WTC11 (cell line): ENCODE measurements at regions not wholly inside any gene's neighbourhood (a gene's known extent, or its start where the extent isn't known, plus 50 kb on each side); places are given as distances from the start of the nearest gene placed in this dataset.

Experiments
- ATAC-seq: fragments of 200-7000 bp; cut with Tn5 transposase; 2 replicates; pipeline ENCODE4 v1.10.0; 2021; ENCODE audit warnings: mild to moderate bottlenecking, moderate library complexity
- CTCF ChIA-PET: fragments of 300-600 bp; sonication (Branson Sonifier 250); formaldehyde crosslinking; loops from one replicate; lab custom pipeline; 2021; ENCODE audit warnings: antibody characterized with exemption; lab: Charles Lee
- POLR2A ChIA-PET: fragments of 350-600 bp; sonication (Branson Sonifier 250); formaldehyde crosslinking; loops from one replicate; lab custom pipeline; 2021; ENCODE audit warnings: antibody characterized with exemption; lab: Charles Lee
- DNase-seq: peaks from one replicate; pipeline ENCODE4 v3.0.0; 2021; ENCODE audit warnings: low spot score
- H3K27ac Mint-ChIP-seq: 2 replicates; pipeline ENCODE4 v1.8.0; 2021; ENCODE audit warnings: mixed read lengths
- H3K27me3 Mint-ChIP-seq: 2 replicates; pipeline ENCODE4 v1.8.0; 2021; ENCODE audit warnings: low read depth, mild to moderate bottlenecking, moderate library complexity, mixed read lengths
- H3K36me3 Mint-ChIP-seq: 2 replicates; pipeline ENCODE4 v1.8.0; 2021; ENCODE audit warnings: mixed read lengths
- H3K4me1 Mint-ChIP-seq: 2 replicates; pipeline ENCODE4 v1.8.0; 2022; ENCODE audit warnings: mixed read lengths
- H3K4me3 Mint-ChIP-seq: 2 replicates; pipeline ENCODE4 v1.8.0; 2021; ENCODE audit warnings: mild to moderate bottlenecking, moderate library complexity, mixed read lengths
- H3K9me3 Mint-ChIP-seq: 2 replicates; pipeline ENCODE4 v1.8.0; 2021; ENCODE audit warnings: mixed read lengths
- ATF1 ChIP-seq: sonication (generic); formaldehyde crosslinking; IDR thresholded peaks from 2 replicates; pipeline ENCODE4 v1.8.1; 2023; ENCODE audit warnings: mild to moderate bottlenecking, moderate library complexity, missing genetic modification reagents
- ATF3 ChIP-seq: sonication (generic); formaldehyde crosslinking; conservative IDR thresholded peaks from 2 replicates; pipeline ENCODE4 v1.8.1; 2022; ENCODE audit warnings: mild to moderate bottlenecking, missing genetic modification reagents
- ESRRA ChIP-seq: sonication (generic); formaldehyde crosslinking; IDR thresholded peaks from 2 replicates; pipeline ENCODE4 v1.8.1; 2022; ENCODE audit warnings: mild to moderate bottlenecking, missing genetic modification reagents, borderline replicate concordance
- NFYB ChIP-seq: sonication (generic); formaldehyde crosslinking; conservative IDR thresholded peaks from 2 replicates; pipeline ENCODE4 v1.8.0; 2022; ENCODE audit warnings: low read depth, missing genetic modification reagents
- PREB ChIP-seq: sonication (generic); formaldehyde crosslinking; IDR thresholded peaks from 2 replicates; pipeline ENCODE4 v1.8.1; 2022; ENCODE audit warnings: mild to moderate bottlenecking, missing genetic modification reagents, moderate library complexity, borderline replicate concordance
- SOX15 ChIP-seq: fragments of 250-450 bp; sonication (Bioruptor Pico); IDR thresholded peaks from 2 replicates; pipeline ENCODE4 v1.9.0; 2021; ENCODE audit warnings: mild to moderate bottlenecking
- STAT6 ChIP-seq: sonication (generic); formaldehyde crosslinking; conservative IDR thresholded peaks from 2 replicates; pipeline ENCODE4 v1.8.1; 2023; ENCODE audit warnings: mild to moderate bottlenecking, low read depth, missing genetic modification reagents, moderate library complexity
- ZNF423 ChIP-seq: fragments of 250-450 bp; sonication (Bioruptor Pico); IDR thresholded peaks from 2 replicates; pipeline ENCODE4 v2.1.2; 2022; ENCODE audit warnings: mild to moderate bottlenecking, moderate library complexity
- ZNF425 ChIP-seq: fragments of 250-450 bp; sonication (Bioruptor Pico); conservative IDR thresholded peaks from 2 replicates; pipeline ENCODE4 v1.9.0; 2021; ENCODE audit warnings: mild to moderate bottlenecking
- ZNF532 ChIP-seq: fragments of 250-450 bp; sonication (Bioruptor Pico); IDR thresholded peaks from 2 replicates; pipeline ENCODE4 v1.9.0; 2021; ENCODE audit warnings: mild to moderate bottlenecking, borderline replicate concordance
- ZSCAN18 ChIP-seq: fragments of 250-450 bp; sonication (Bioruptor Pico); IDR thresholded peaks from 2 replicates; pipeline ENCODE4 v2.1.2; 2022; ENCODE audit warnings: mild to moderate bottlenecking, moderate library complexity

- POLR2A ChIA-PET, result no interaction called here
- no peak overlapping the region for H3K27ac Mint-ChIP-seq
- ATAC-seq (no peak), DNase-seq (no peak)
- H3K4me3 Mint-ChIP-seq, result no peak overlapping the region
- H3K9me3 Mint-ChIP-seq, result peaks cover 76% of the 10 kb centered on the region
- TF ChIP-seq ZSCAN18 (CRISPR knock-in tag) (no peak), PREB (CRISPR knock-in tag) (no peak), ZNF423 (CRISPR knock-in tag) (no peak), ATF3 (CRISPR knock-in tag) (no peak), ESRRA (CRISPR knock-in tag) (no peak)
- H3K4me1 Mint-ChIP-seq, result peaks cover 8% of the 10 kb centered on the region
- H3K27me3 Mint-ChIP-seq, result no peaks in the 10 kb centered on the region
- H3K36me3 Mint-ChIP-seq, result peaks cover 75% of the 10 kb centered on the region
- CTCF ChIA-PET, result no interaction called here
Observed at GRCh38 chr2:145957929-145958328, 1438.0 kb upstream of the ZEB2 start.

- Mint-ChIP-seq H3K9me3 (peaks cover 19% of the 10 kb centered on the region), H3K4me3 (no peak overlapping the region), H3K27ac (no peak overlapping the region), H3K4me1 (0 out of 2 replicates have a peak, but pooled peaks cover 8% of the 10 kb centered on the region), H3K27me3 (no peaks in the 10 kb centered on the region)
- ATAC-seq (no peak), DNase-seq (no peak)
- TF ChIP-seq ZNF532 (CRISPR knock-in tag) (no peak), ZNF425 (no peak), NFYB (CRISPR knock-in tag) (no peak), ATF1 (CRISPR knock-in tag) (no peak), SOX15 (CRISPR knock-in tag) (no peak), STAT6 (CRISPR knock-in tag) (no peak)
- TF ChIP-seq, all 79 proteins: peak for 0
- ChIA-PET POLR2A (no interaction called here), CTCF (no interaction called here)
- peaks cover 12% of the 10 kb centered on the region for H3K36me3 Mint-ChIP-seq
Observed at GRCh38 chr2:145939949-145940348, 1420.0 kb upstream of the ZEB2 start.
